Bronchial epithelial cell (primary cell): ENCODE measurements at regions not wholly inside any gene's neighbourhood (a gene's known extent, or its start where the extent isn't known, plus 50 kb on each side); places are given as distances from the start of the nearest gene placed in this dataset.
"Not testable (repeated sequence)": the region's sequence is repeated elsewhere in the genome, so short reads cannot be mapped to it uniquely, and the experiment has no call there.

Experiments used
- DNase-seq: peaks from one replicate; pipeline ENCODE4 v3.0.0-alpha.2; 2010; ENCODE audit warnings: low read depth
- FAIRE-seq: peaks from 2 replicates; lab custom pipeline; 2011; peaks lifted over from hg19 to GRCh38; lab: Jason Lieb, UNC
- H3K27me3 ChIP-seq: 2 replicates; pipeline ENCODE4 v1.5.1; 2011; ENCODE audit warnings: low read length; ENCODE audit not compliant: control insufficient read depth, insufficient read depth
- H3K36me3 ChIP-seq: 2 replicates; pipeline ENCODE4 v1.5.1; 2011; ENCODE audit warnings: low read length; ENCODE audit not compliant: control insufficient read depth, insufficient read depth
- H3K4me3 ChIP-seq: 2 replicates; pipeline ENCODE4 v1.5.1; 2011; ENCODE audit warnings: mild to moderate bottlenecking, low read depth, low read length, control low read depth
- TF ChIP-seq, protein P1 (sequence below): IDR thresholded peaks from 2 replicates; pipeline ENCODE4 v1.5.1; 2011; ENCODE audit warnings: mild to moderate bottlenecking, moderate library complexity, low read length, control low read depth, inconsistent platforms; ENCODE audit not compliant: insufficient read depth, severe bottlenecking

DNA sequence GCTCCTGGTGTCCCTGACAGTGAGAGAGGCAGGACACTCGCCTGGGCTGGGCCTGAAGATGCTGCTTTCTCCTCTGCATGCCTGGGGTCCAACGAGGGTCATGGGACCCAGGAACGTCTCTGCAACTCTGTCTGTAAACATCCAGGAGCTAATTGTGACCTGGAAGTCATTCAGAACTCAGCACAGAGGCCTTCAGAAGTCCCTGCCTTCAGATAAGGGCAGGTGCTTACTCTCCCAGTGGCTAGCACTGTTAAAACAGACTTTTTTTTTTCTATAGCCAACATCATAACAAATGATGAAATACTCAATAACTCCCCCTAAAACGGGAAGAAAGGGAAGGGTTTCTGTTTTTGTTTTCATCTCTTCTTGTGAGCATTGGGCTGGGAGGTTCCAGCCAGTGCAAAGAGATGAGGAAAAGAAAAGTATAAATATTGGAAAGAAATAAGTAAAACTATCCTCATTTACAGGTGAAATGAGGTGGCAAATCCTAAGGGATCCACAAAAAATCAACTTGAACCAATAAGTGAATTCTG, 118.3 kb upstream of the FAM20C start:
- not testable (repeated sequence) for H3K4me3 ChIP-seq, FAIRE-seq, H3K36me3 ChIP-seq, H3K27me3 ChIP-seq, DNase-seq

DNA sequence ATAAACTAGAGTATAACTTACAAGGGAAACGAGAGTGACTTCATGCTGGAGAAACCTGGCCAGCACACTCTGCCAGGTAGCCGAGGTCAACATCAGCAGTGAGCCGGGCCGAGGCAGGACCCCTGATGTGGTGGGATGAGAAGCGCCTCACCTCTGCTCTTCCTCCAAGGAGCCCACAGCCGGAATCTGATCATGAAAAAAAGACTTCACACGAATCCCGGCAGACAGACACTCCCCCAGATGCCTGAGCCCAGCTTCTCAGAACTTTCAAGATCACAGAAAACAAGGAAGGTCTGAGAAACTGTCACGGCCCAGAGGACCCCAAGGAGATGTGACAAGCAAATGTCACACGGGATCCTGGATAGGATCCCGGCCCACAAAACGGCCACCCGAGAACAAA, 116.9 kb upstream of the FAM20C start:
- not testable (repeated sequence) for H3K36me3 ChIP-seq, H3K4me3 ChIP-seq, FAIRE-seq, DNase-seq, H3K27me3 ChIP-seq

DNA sequence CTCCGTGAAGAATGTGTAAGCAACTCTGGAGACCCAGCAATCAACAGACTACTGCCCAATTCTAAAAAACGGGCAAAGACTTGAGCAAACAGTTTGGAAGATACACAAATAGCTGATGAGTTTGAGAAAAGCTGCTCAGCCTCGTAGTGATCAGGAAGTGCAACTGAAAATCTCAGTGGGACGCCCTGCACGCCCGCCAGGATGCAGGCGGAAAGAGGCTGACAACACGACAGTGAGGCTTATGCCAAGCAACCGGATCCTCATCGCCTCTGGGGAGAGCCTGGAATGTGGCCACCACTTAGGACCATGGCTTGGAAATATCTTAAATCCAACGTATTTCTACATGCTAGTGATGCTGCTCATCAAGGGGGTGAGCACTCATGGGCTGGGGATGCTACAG, 116.2 kb upstream of the FAM20C start:
- not testable (repeated sequence) for H3K4me3 ChIP-seq, H3K36me3 ChIP-seq, DNase-seq, FAIRE-seq, H3K27me3 ChIP-seq

DNA sequence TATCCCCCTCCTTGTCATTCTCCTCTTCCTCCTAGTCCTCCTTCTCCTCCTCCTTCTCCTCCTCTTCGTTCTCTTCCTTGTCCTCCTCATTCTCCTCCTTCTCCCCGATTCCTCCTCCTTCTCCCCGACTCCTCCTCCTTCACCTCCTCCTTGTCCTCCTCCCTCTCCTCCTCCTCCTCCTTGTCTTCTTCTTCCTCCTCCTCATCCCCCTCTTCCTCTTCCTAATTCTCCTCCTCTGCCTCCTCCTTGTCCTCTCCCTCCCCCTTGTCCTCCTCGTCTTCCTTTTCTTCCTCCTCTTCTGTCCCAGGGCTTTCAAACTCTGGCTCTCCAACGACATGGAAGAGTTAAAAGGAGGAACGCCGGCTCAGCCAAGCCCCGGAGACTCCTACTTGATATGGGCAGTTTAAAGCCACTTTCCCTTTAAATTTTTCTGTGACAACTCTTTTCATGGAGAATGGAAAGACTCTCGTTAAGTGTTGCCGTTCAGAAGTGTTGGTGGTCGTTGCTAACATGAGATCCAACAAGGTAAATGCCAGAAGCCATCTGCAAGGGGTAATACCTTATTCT, 115.5 kb upstream of the FAM20C start:
- not testable (repeated sequence) for H3K4me3 ChIP-seq, H3K27me3 ChIP-seq, H3K36me3 ChIP-seq, DNase-seq, FAIRE-seq

DNA sequence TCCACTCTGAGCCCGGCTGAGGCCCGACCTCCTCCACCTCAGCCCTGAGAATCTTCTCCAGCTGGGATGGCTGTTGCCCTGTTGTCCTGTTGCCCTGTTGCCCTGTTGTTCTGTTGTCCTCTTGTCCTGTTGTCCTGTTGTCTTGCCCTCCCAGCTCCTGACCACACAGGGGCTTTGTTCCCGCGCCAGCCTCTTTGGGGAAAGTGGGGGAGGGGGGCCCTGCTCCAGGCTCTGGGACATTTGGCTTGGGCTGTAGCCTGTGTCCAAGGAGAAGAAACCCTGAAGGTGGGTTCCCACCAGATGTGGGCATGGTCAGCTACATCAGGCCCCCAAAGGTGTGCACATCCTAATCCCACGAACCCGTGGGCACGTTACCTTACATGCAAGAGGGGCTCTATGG, 113.5 kb upstream of the FAM20C start:
- not testable (repeated sequence) for H3K36me3 ChIP-seq, FAIRE-seq, H3K27me3 ChIP-seq, DNase-seq, H3K4me3 ChIP-seq

DNA sequence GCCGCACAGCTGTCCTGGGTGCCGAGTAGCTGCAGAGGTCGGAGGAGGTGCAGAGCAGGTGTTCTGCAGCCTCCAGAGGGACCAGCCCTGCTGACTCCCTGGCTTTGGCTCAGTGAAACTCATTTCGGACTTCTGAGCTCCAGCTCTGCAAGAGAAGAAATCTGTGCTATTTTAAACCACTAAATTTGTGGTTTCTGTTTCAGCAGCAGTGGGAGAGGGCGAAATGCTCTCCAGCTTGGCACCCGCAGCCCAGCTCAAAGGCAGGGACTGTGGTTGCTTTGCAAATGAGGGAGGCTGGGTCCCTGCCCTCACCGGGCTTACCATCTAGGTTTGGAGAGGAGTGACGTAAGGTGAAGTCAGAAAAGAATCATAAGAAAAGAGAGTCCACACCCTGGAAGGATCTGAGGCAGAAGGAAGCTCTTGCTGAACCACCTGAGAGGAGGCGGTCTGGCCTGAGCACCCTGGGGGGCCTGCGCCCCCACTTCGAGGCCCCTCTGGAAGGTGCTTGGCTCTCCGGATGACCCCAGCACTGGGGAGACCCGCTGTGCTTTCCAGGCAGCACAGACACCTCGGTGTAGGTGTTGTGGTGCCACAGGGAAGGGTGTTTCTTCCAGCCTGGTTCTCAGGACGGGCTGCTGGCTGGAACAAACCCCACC, 112.8 kb upstream of the FAM20C start:
- H3K36me3 ChIP-seq, DNase-seq, H3K27me3 ChIP-seq, H3K4me3 ChIP-seq, FAIRE-seq: not testable (repeated sequence)

DNA sequence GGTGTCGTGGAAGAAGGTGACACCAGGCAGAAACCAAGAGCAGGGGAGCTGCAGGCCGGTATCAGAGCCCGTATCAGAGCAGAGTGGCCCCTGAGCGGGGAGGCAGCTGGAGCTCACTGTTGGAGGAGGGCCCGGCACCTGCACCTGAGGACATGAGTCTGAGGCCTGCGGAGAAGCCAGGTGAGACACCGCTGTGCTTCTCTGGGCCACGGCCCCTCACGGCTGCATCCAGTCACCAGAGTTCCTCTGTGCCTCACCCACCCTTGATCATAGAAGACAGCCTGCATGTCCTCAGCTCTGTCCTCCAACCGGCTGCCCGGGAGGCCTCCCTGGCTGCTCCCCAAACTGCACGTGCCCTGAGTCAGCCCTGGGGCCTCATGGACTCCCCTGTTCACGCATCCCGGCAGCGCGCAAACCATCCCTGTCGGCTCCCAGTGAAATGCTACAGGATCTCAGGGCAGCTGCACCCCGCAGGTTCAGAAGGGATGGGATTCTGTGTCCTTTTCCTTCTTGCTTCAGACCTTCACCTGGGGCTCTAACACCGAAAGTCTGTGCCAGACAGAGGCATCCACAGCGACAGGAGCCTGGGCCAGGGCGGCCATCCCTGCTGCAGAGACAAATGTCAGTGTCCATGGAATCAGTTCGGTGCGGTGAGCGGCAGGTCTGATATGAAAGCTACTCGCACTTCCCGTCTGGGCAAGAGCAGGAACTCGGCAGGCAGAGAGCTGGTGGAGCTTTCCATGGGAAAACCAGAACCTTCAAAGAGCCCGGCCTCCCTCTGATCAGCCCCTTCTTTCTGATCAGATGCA, 111.9 kb upstream of the FAM20C start:
- DNase-seq (no peak), FAIRE-seq (no peak)
- no peaks in the 10 kb centered on the region for H3K36me3 ChIP-seq
- H3K27me3 ChIP-seq: peaks cover 2% of the 10 kb centered on the region
- TF ChIP-seq, protein P1, sequence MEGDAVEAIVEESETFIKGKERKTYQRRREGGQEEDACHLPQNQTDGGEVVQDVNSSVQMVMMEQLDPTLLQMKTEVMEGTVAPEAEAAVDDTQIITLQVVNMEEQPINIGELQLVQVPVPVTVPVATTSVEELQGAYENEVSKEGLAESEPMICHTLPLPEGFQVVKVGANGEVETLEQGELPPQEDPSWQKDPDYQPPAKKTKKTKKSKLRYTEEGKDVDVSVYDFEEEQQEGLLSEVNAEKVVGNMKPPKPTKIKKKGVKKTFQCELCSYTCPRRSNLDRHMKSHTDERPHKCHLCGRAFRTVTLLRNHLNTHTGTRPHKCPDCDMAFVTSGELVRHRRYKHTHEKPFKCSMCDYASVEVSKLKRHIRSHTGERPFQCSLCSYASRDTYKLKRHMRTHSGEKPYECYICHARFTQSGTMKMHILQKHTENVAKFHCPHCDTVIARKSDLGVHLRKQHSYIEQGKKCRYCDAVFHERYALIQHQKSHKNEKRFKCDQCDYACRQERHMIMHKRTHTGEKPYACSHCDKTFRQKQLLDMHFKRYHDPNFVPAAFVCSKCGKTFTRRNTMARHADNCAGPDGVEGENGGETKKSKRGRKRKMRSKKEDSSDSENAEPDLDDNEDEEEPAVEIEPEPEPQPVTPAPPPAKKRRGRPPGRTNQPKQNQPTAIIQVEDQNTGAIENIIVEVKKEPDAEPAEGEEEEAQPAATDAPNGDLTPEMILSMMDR: no peak
- H3K4me3 ChIP-seq: no peak overlapping the region

DNA sequence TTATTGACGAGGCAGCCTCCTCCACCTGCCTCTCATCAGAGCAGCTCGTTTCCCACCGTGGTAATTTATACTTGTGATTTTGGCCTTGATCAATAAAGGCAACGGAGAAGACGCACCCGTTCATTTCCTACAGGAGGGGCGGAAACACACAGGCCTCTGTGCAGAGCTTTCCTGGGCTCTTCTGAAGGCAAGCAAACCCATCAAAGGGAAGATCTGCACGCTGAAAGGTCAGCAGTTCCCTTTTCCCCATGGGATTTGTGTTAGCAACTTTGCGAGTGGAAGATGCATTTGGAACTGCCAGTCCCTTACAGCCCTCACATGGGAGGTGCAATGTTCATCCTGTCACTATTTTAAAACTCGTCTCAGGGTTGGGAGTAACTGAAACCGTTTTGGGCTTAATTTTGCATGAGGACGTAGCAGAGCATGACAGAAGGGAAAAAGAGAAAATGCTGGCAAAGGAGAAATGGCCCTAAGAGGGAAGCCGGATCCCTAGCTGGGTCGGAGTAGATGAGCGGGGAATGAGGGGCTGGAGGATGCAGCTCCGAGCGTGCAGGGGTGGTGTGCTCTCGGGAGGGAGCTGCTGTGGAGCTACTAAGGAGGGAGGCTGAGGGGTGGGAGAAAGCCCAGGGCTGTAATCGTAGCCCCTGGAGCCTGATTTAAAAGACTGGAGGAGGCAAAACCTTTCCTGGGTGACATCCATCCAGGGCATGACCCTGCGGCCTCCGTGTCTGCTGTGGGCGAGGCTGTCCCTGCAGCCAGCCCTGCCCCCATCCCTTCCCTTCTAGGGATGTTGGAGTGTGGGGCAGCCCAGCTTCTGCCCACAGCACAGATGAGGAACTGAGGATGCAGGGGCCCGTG, 111.1 kb upstream of the FAM20C start:
- TF ChIP-seq, protein P1: no peak
- DNase-seq: no peak
- Histone ChIP-seq H3K4me3 (no peak overlapping the region), H3K27me3 (peaks cover 2% of the 10 kb centered on the region), H3K36me3 (no peaks in the 10 kb centered on the region)
- FAIRE-seq: no peak
